Fibroblast of peridontal ligament (primary cell): ENCODE measurements at regions not wholly inside any gene's neighbourhood (a gene's known extent, or its start where the extent isn't known, plus 50 kb on each side); places are given as distances from the start of the nearest gene placed in this dataset.
"Not testable (repeated sequence)": the region's sequence is repeated elsewhere in the genome, so short reads cannot be mapped to it uniquely, and the experiment has no call there.

Experiments
- DNase-seq: peaks from one replicate; pipeline ENCODE4 v3.0.0-alpha.2; 2010; ENCODE audit errors: extremely low read depth

DNA sequence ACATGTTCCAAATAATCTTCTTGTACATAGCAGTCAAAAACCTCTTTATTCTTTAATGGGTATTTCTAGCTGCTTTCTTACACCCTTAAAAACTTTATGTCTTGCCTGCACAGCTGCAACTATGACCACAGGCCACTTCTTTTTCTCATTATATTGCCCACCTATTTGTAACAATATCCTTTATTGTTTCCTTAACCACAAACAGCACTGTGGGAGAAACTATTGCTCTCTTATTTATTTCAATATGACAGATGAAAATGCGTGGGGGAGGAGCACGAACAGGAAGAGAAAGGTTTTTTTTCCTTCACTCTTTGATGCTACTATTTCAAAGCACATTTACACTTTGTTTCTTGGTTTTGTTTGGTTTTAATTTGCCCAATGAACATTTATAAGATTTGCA lies 253.5 kb downstream of the GJA1 start:
- no peak for DNase-seq

DNA sequence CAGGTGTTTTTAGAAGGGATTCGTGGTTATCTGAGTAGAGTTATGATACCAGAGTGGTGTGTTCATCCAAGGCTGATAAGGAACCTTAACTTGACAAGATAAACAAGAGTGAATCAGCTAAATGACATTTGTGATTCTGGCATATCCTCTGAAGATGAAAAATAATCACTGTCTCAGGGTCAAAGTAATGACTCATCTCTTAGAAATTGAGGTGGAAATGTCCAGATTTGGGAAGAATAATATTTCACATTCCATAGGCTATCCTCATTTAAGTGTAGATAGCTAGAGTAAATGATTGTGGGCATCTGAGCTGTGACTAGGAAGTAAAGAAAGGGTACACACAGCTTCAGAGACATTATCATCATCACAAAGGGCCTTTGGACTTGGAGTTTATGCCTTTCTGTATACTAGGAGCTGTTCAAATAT lies 255.7 kb downstream of the GJA1 start:
- peak; percentile 25 for DNase-seq

GRCh38 chr6:121694389-121694788 lies 258.9 kb downstream of the GJA1 start:
- no peak for DNase-seq

DNA sequence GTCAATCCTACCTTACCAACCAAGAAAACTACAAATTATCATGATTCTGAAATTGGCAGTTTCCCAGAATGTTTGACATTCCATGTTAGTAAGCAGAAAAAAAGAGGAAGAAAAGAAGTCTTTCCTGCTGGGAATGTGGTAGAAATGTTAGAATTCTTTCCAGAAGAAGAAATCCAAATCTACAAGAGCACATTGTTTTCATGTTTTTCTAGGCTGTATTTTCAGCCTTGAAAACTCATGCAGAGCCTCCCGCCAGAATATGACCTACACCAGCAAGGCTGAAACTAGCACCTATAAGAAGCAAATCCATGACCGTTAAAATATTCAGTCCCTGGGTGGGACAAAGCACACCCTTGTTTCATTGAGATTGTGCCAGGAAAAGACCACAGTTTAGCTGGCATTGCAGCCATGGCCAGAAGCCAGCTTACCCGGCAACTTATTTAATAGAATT lies 259.4 kb downstream of the GJA1 start:
- DNase-seq: peak; percentile 74

- DNase-seq: no peak
Measured at GRCh38 chr6:121695329-121695728, 259.9 kb downstream of the GJA1 start.

DNA sequence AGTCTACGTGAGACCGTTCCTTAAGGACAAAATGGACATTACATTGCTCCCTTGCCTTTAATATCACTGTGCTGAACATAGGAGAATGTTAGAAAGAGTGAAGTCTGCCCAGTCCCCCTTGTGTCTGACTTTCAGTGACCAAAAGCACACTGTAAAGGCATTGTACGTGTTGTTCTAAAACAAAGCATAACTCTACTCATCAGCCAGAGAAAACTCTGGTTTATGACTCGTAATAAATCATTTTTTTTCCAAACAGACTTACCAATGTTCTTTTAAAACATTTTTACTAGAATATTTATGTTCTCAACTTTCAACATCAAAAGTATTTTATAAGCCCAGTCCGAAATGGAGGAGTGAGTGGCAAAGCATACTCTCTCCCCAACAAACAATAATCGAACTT lies 262.5 kb downstream of the GJA1 start:
- DNase-seq: peak; percentile 29

GRCh38 chr6:121698617-121699016 lies 263.2 kb downstream of the GJA1 start:
- no peak for DNase-seq

- not testable (repeated sequence) for DNase-seq
Measured at GRCh38 chr6:121703129-121703528, 267.7 kb downstream of the GJA1 start.

DNA sequence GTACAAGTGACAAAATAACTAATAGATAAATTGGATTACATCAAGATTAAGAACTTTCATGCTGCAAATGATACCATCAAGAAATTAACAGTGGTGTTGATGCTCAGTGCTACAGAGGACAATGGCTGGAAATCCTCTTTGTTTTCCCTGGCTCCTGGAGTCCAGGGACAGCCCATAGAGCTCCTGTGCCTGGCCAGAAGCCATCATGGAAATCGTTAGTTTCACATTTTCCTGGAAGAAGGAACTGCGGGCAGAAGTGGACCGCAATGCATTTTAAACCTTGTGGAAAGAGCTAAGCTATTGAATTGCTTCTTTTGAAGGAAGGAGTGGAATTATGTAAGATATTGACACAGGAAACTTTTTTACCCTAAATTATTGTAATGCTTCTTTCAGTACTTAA lies 276.0 kb downstream of the GJA1 start:
- no peak for DNase-seq

GRCh38 chr6:121717686-121718085 lies 282.2 kb downstream of the GJA1 start:
- no peak for DNase-seq

DNA sequence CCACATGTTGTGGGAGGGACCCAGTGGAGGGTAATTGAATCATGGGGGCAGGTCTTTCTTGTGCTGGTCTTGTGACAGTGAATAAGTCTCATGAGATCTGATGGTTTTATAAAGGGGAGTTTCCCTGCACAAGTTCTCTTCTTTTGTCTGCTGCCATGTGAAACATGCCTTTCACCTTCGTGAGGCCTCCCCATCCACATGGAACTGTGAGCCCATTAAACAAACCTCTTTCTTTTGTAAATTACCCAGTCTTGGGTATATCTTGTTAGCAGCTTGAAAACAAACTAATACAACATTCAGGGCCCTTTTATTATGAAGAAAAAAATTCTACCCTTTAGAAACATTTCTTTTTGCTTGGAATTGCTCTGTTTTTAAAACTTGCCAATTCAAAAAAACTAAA lies 285.4 kb downstream of the GJA1 start:
- not testable (repeated sequence) for DNase-seq

GRCh38 chr6:121723623-121724022 lies 288.2 kb downstream of the GJA1 start:
- DNase-seq: no peak

DNA sequence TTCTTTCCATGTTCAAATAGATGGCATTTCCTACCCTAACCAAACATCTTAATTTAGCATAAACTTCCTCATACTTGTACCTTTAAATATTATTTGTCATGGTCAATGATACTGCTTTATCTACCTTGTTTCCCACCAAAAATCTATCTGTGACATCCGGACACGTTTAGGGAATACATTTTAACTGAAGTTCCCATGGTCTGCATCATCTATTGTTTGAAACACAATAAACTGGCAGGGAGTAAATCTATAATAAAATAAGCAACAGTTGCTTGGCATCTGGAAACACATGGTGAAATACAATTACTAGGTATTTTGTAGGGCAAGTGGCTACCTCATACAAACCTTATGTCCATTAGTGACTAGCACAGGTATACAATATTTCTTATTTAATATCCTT lies 289.1 kb downstream of the GJA1 start:
- DNase-seq: no peak

DNA sequence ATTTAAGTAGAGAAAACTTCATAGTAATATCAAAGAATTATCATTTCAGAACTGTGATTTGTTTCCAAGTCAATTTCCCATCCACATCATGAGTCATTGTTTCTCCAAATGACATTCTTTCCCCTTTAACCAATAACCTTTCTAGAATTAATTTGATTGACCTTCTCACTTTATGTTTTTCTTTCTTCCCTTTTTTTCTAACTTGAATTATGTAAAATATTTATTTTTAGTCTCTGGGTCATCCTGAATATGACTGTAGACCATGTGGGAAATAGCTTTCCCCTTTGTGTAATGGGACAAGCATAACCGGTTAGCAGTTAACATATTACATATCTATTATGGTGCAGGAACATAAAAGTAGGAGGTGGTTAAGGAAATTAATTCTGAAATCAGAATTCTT lies 291.1 kb downstream of the GJA1 start:
- DNase-seq: peak; percentile 61

DNA sequence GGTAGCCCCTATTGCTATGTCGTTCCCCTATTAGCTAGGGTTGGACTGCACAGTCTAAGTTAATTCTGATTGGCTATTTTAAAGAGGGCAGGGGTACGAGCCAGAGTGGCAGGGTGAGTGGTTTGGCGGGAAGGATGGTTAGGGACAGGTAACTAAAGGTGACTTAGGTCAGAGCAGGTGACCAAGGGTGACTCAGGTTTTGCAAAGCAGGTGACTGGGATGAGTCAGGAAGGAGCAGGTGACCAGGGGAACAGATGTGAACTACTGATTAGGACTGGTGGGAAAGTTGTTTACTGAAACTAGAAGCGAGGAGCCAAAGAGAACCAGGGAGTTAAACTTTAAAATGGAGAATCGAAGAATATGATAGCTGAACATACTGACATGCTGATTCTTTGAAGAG lies 295.2 kb downstream of the GJA1 start:
- DNase-seq: no peak

GRCh38 chr6:121731381-121731780 lies 295.9 kb downstream of the GJA1 start:
- no peak for DNase-seq

DNA sequence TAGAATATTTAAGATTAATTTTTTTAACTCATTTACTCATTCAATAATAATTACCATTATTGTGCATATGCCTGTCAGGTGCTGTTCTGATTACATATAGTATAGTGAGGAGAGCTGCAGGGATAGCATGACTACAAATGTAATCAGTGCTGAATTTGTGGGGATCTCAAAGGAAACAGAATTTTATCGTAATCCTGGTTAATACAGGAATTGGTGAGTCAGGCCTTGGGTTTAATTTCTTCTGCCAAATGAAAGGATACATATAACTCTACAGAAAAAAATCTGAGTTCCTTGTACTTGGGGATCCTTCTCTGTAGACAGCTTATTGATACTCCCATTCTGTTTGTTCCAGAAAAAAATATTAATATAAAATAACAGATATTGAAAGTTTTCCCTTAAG lies 297.2 kb downstream of the GJA1 start:
- DNase-seq: peak; percentile 63

DNA sequence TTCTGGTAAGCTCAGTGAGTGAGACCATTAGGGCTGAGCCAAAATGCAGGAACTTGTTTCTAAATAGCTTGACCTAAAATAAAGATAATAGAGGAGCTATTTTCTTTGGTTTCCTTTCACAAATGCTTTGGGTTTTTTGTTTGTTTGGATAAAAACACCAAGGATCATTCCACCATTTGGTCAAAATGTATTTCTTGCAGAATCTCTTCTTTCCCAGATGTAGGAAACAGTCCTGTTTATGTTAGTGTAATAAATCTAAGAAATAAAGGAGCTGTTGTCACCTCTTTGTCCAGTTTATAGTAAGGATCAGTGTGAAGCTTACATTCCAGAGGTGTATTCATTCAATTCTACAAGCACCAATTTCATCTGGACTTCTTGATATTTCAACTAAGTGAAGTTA lies 297.8 kb downstream of the GJA1 start:
- DNase-seq: peak; percentile 56

DNA sequence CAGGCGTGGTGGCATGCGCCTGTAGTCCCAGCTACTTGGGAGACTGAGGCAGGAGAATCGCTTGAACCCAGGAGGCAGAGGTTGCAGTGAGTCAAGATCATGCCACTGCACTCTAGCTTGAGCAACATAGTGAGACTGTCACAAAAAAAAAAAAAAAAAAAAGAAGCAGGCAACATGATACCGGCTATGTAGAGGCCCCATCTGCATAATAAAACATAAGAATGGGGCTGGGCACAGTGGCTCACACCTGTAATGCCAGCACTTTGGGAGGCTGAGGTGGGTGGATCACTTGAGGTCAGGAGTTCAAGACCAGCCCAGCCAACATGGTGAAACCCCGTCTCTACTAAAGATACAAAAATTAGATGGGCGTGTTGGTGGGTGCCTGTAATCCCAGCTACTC lies 304.7 kb downstream of the GJA1 start:
- not testable (repeated sequence) for DNase-seq

DNA sequence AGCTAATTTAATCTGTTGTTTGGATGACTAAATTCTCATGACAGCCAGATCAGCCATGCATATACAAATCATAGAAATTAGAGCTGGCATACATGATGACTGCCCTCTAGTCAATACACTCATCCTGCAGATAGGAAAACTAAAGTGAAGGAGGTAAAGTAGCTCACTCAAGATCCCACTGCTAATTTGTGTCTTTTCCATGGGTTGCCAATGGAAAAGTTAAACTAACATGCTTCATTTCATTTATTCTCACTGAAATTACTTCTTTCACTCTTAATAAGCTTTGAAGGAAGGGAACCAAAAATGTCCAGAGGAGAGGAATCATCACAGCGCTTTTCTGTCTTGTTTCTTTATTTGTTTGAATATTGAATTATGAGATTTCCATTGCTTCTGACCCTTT lies 308.2 kb downstream of the GJA1 start:
- no peak for DNase-seq

- peak; percentile 83 for DNase-seq
Measured at GRCh38 chr6:121748376-121748775, 312.9 kb downstream of the GJA1 start.

GRCh38 chr6:121748850-121749249 lies 313.4 kb downstream of the GJA1 start:
- DNase-seq: no peak

GRCh38 chr6:121755485-121755884 lies 320.0 kb downstream of the GJA1 start:
- DNase-seq: peak; percentile 56

- DNase-seq: peak; percentile 82
Measured at GRCh38 chr6:121756666-121757065, 321.2 kb downstream of the GJA1 start.

- DNase-seq: no peak
Measured at GRCh38 chr6:121759370-121759769, 323.9 kb downstream of the GJA1 start.
